ENCODE measurements at regions not wholly inside any gene's neighbourhood (a gene's known extent, or its start where the extent isn't known, plus 50 kb on each side); places are given as distances from the start of the nearest gene placed in this dataset.

- DNase-seq: no peak
These were observed 111.4 kb downstream of the THNSL2 start for GRCh38 chr2:88281302-88282217.

GRCh38 chr2:88269836-88270235, 99.7 kb downstream of the THNSL2 start:
- DNase-seq: no peak

GRCh38 chr2:88265352-88266303, 95.5 kb downstream of the THNSL2 start:
- DNase-seq: no peak

GRCh38 chr2:88263861-88264260, 93.7 kb downstream of the THNSL2 start:
- DNase-seq: no peak

GRCh38 chr2:88261725-88262124, 91.6 kb downstream of the THNSL2 start:
- DNase-seq: no peak

GRCh38 chr2:88258208-88258607, 88.1 kb downstream of the THNSL2 start:
- DNase-seq: peak; percentile 30

- DNase-seq: no peak
These were observed 84.4 kb downstream of the THNSL2 start for GRCh38 chr2:88254437-88255091.

- DNase-seq: no peak
These were observed 83.9 kb downstream of the THNSL2 start for GRCh38 chr2:88253997-88254396.

- DNase-seq: no peak
These were observed 83.2 kb downstream of the THNSL2 start for GRCh38 chr2:88253375-88253774.

- no peak for DNase-seq
These were observed 82.5 kb downstream of the THNSL2 start for GRCh38 chr2:88252646-88253045.

GRCh38 chr2:88252111-88252510, 82.0 kb downstream of the THNSL2 start:
- DNase-seq: no peak

- no peak for DNase-seq
These were observed 80.3 kb downstream of the THNSL2 start for GRCh38 chr2:88250404-88250803.

GRCh38 chr2:88248280-88248828, 78.2 kb downstream of the THNSL2 start:
- DNase-seq: no peak

GRCh38 chr2:88247531-88247930, 77.4 kb downstream of the THNSL2 start:
- DNase-seq: no peak

- DNase-seq: no peak
These were observed 75.0 kb downstream of the THNSL2 start for GRCh38 chr2:88245109-88245508.

- DNase-seq: no peak
These were observed 69.6 kb downstream of the THNSL2 start for GRCh38 chr2:88239781-88240180.

- no peak for DNase-seq
These were observed 66.5 kb downstream of the THNSL2 start for GRCh38 chr2:88236666-88237065.
